SK-MEL-5 (cell line): ENCODE measurements at regions not wholly inside any gene's neighbourhood (a gene's known extent, or its start where the extent isn't known, plus 50 kb on each side); places are given as distances from the start of the nearest gene placed in this dataset.
"Not testable (repeated sequence)": the region's sequence is repeated elsewhere in the genome, so short reads cannot be mapped to it uniquely, and the experiment has no call there.

Experiments used
- DNase-seq: peaks from one replicate; pipeline ENCODE4 v3.0.0-alpha.2; 2016; ENCODE audit warnings: low read depth, low spot score
- in situ Hi-C: cut with HindIII; loops from 2 replicates; pipeline ENCODE4 v1.10.0; 2016; ENCODE audit warnings: low sequenced_read_pairs, high pct_unique_total_duplicates, low pct_unique_long_range_greater_than_20kb

GRCh38 chr5:96322865-96323264, 110.2 kb downstream of the PCSK1 start:
- in situ Hi-C loops, result no loop called here
- no peak for DNase-seq

DNA sequence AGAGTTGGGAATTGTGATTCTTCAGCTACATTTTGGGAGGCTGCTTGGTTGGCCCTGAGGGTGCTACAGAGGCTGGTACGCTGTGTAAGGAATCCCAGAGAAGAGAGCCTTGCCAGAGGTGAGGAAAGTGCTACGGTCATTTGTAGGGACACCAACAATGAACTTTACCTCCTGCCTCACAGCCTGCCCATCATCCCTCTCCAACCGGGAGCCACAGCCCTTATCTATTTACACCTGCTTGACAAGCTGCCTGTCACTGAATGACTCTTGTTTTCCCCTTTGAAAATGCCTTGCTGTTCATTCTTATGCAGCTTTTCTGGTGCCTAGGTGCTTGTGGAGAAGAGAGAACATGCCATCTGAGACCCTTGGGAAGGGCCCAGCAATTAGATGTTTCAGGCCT, 110.8 kb downstream of the PCSK1 start:
- in situ Hi-C loops, result no loop called here
- DNase-seq, result no peak

DNA sequence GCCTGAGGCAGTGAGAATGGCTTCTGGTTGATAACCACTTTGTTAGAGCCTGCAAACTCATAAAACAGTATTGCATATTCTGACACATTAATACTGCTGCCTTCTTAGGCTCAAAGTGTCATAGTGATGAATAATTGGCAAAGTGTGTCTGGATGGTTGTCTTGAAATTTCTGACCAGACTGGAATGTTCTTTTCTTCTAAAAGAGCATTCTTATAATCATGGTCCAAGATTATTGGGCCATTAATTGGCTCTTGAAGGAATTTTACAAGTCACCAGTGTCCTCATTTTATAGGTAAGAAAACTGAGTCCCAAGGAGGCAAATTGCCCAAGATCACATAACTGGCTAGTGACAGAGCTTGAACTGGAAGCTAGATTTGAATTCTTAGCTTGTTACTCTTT, 111.7 kb downstream of the PCSK1 start:
- in situ Hi-C loops, result no loop called here
- DNase-seq, result no peak

GRCh38 chr5:96320797-96321196, 112.3 kb downstream of the PCSK1 start:
- in situ Hi-C loops, result no loop called here
- DNase-seq, result no peak

- DNase-seq, in situ Hi-C loops: not testable (repeated sequence)
These were observed 112.9 kb downstream of the PCSK1 start for GRCh38 chr5:96319981-96320739.

DNA sequence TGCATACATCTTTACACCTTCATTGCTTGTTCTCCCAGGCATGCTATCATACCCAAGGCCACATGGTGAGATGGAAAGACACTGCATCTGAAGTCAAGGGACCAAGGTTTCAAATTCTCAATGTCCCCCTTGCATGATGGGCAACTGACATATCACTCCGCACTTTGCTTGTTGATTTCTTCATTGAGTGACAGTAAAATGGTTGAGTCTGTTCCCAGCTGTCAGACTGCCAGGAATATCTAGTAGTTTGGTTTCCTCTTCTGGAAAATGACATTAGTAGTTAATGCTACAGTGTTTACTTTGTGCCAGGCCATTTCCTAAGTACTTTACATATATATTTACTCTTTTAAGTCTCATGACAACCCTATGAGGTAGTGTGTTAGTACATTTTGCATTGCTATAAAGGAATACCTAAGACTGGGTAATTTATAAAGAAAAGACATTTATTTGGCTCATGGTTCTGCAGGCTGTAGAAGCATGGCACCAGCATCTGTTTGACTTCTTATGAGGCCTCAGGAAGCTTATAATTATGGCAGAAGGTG, 114.4 kb downstream of the PCSK1 start:
- no peak for DNase-seq
- in situ Hi-C loops, result no loop called here

DNA sequence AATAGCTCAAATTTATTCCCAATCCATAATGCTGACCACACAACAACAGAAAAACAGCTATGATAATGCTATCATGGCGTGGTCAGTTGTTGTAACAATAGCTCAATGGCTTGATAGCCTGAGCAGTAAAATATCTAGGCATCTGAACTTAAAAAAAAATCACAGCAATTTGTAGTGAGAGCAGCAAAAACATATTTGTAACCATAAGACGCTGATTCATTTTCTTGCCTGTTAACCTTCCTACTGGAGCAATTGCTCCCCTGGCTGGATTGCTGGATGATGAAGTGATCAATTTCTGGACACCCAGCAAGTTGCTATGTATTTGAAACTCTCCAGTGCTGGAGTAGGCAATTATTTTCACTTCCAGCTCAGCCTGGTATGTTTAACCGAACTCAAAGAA, 115.1 kb downstream of the PCSK1 start:
- in situ Hi-C loops, result no loop called here
- DNase-seq, result no peak

- no peak for DNase-seq
- in situ Hi-C loops, result no loop called here
These were observed 116.6 kb downstream of the PCSK1 start for GRCh38 chr5:96316487-96316886.

DNA sequence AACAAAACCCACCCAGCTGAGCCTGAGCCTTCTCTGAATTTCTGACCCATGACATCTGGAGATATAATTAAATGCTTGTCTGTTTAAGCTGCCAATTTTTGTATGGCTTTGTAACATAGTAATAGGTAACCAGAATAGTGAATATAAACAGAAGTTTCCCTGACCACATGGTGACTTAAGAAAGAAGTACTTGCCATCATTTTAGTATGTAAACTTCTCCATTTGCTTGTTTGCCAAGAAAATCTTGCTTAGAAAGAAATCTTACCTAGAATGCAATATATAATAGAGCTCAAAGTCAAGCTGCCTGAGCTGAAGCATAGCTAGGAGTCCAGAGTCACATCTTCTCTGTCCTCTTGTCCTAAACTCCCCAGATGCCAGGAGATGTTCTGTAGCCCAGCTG, 117.0 kb downstream of the PCSK1 start:
- in situ Hi-C loops, result no loop called here
- no peak for DNase-seq

GRCh38 chr5:96315431-96315830, 117.6 kb downstream of the PCSK1 start:
- no peak for DNase-seq
- in situ Hi-C loops, result no loop called here

GRCh38 chr5:96312383-96312782, 120.7 kb downstream of the PCSK1 start:
- in situ Hi-C loops, result no loop called here
- no peak for DNase-seq

- DNase-seq, in situ Hi-C loops: not testable (repeated sequence)
These were observed 126.0 kb downstream of the PCSK1 start for GRCh38 chr5:96307047-96307446.

DNA sequence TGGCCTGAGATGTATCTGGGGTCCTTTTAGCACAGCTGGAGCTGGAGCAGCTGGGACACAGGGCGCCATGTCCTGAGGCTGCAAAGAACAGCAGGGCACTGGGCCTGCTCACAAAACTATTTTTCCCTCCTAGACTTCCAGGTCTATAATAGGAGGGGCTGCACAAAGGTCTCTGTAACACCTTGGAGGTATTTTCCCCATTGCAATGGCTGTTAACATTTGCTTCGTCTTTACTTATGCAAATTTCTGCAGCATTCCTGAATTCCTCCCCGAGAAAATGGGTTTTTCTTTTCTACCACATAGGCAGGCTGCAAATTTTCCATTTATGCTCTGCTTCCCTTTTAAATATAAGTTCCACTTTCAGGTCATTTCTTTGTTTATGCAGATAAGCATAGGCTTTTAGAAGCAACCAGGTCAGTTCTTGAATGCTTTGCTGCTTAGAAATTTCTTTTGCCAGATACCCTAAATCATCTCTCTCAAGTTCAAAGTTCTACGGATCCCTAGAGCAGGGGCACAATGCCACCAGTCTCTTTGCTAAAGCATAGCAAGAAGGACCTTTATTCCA, 130.8 kb downstream of the PCSK1 start:
- in situ Hi-C loops, result no loop called here
- DNase-seq, result no peak

- in situ Hi-C loops, result no loop called here
- DNase-seq, result no peak
These were observed 132.1 kb downstream of the PCSK1 start for GRCh38 chr5:96300976-96301375.

DNA sequence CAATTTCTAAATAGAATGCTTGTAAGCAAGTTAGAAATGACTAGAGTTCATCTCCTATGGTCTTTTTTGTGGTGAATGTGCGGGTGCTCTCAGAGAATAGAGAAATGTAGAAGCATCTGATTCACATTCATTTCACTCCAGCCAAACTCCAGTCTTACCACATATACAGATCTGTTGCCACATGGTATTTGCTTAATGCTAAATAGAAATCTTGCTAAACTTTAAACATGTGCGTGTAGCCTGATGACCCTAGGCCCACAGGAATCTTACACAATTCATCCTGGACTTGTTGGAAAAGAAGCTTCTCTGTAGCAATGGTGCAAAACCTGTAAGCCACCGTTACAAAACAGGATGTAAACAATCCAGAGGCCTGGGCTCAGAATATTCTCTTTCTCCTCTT, 135.2 kb downstream of the PCSK1 start:
- in situ Hi-C loops, result no loop called here
- DNase-seq, result no peak

- no peak for DNase-seq
- in situ Hi-C loops, result no loop called here
These were observed 135.8 kb downstream of the PCSK1 start for GRCh38 chr5:96297290-96297689.

DNA sequence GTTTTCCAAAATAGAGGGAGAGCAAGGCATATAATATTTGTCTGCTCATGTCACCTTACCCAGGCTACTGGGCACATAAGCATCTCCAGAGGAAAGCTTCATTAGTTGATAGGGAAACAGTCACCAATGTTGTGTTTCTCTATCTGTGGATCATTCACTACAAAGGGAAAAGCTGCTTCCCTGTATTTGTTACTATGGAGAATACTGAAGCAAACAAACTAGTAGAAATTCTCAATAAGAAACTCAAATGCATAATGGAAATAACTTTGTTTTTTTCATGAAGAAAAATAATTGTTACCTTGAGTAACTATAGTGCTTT, 138.2 kb downstream of the PCSK1 start:
- no peak for DNase-seq
- in situ Hi-C loops, result no loop called here

DNA sequence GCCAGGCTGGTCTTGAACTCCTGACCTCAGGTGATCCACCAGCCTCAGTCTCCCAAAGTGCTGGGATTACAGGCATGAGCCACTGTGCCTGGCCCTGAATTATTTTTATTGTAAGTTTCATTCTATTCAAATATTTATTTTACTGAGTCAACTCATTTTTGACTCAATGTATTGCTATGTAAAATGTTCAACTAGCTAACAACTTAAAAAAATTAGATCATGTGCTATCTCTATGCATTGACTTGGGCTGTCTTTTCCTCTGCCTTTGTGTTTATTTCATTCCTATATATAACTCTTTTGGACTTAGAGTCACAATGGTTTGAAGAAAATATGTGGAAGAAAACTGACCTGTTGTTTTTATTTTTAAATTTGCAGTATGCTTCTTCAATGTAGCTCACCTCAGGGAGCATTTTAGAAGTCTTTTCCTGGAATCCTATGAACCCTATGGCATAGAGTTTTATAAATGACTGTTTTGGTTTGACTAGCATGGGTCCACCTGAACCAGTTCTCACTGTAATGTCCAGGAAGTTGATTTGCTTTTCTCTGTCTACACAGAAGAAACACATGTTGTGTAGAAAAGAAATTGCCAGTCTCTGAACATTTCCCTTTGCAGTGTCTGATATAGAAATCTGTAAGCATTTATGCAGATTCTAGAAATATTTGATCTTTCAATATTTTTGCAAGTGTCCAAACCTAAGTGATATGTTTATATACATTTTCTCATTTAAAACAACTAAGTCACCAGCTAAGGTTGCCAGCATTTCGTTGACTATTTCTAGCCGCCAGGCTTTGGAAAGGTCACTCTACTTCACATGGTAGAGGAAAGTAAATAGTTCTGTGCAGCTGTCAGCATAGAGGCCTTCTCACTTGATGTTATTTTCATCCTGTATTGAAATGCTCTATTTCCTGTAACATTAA, 138.8 kb downstream of the PCSK1 start:
- no peak for DNase-seq
- in situ Hi-C loops, result no loop called here
